ENCODE measurements at regions not wholly inside any gene's neighbourhood (a gene's known extent, or its start where the extent isn't known, plus 50 kb on each side); places are given as distances from the start of the nearest gene placed in this dataset.

DNA sequence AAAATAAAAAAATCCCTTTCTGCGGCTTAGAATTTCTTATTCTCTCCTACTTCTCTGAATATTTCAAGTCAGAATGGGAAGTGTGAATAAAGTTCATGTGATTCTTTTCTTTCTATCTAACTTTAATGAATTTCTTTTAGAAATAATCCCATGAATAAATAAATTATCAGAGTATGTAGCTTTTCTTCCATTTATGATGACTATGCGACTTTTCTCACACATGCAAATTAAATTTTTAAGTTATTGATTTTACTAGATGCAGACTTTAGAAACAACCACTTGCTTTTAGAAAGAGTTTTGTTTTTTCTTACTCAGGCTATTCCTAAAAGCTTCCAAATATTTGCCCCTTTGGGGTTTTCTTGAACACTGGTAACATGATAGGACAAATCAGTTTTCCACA is 477.7 kb upstream of the AGTR1 start:
- no peak overlapping the region for H3K4me3 Mint-ChIP-seq (ENCODE audit: unreplicated experiment)
- H3K4me1 Mint-ChIP-seq (ENCODE audit: low read depth) = peaks cover 8% of the 10 kb centered on the region
- H3K36me3 Mint-ChIP-seq (ENCODE audit: low read depth) = no peaks in the 10 kb centered on the region
- TF ChIP-seq, protein P1, sequence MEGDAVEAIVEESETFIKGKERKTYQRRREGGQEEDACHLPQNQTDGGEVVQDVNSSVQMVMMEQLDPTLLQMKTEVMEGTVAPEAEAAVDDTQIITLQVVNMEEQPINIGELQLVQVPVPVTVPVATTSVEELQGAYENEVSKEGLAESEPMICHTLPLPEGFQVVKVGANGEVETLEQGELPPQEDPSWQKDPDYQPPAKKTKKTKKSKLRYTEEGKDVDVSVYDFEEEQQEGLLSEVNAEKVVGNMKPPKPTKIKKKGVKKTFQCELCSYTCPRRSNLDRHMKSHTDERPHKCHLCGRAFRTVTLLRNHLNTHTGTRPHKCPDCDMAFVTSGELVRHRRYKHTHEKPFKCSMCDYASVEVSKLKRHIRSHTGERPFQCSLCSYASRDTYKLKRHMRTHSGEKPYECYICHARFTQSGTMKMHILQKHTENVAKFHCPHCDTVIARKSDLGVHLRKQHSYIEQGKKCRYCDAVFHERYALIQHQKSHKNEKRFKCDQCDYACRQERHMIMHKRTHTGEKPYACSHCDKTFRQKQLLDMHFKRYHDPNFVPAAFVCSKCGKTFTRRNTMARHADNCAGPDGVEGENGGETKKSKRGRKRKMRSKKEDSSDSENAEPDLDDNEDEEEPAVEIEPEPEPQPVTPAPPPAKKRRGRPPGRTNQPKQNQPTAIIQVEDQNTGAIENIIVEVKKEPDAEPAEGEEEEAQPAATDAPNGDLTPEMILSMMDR (IDR thresholded peaks at IDR 0.05) = no peak
- no peak overlapping the region for H3K27ac Mint-ChIP-seq (ENCODE audit: unreplicated experiment)
- no peaks in the 10 kb centered on the region for H3K27me3 Mint-ChIP-seq (ENCODE audit: low read depth)
- no peaks in the 10 kb centered on the region for H3K9me3 Mint-ChIP-seq (ENCODE audit: low read depth)
- no peak for DNase-seq (ENCODE audit: low spot score)

DNA sequence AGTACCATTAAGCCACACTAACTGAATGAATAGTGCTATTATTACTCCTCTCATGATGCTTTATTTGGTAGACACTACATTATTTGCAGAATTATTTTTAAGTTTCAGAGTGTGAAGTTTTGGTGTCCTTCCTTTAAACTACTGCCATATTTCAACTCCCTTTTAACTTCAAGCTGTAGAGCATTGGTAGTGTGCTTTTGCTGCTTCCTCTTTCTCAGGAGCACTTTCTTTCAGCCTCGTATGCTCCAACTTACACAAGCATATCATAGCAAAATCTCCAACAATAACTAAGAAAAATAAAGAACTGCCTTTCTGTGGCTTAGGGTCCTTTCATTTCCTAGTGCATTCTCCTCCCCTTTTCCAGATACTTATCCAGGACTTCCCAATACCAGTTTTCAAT is 476.4 kb upstream of the AGTR1 start:
- DNase-seq (ENCODE audit: low spot score) = no peak
- Mint-ChIP-seq H3K36me3 (ENCODE audit: low read depth) (no peaks in the 10 kb centered on the region), H3K9me3 (ENCODE audit: low read depth) (no peaks in the 10 kb centered on the region), H3K4me1 (ENCODE audit: low read depth) (peaks cover 8% of the 10 kb centered on the region), H3K4me3 (ENCODE audit: unreplicated experiment) (no peak overlapping the region), H3K27ac (ENCODE audit: unreplicated experiment) (no peak overlapping the region), H3K27me3 (ENCODE audit: low read depth) (no peaks in the 10 kb centered on the region)
- TF ChIP-seq, protein P1 (IDR thresholded peaks at IDR 0.05) = no peak

DNA sequence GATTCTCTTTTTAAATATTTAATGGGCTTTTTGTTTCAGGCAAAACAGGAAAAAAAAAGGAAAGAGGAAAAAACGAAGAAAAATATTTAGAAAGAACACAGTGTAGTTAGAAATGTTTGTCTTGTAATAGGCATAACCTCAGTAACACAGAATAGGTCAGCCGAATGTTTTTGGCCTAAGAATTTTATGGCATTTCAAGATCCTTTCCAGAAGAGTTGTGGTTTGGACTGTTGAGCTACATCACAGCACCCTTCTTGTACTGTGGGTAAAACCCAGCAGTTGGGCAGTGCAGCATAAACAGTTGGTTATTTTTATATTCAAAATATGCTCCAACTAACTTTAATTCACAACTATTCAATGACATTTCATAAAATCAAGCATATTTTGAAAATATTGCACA is 474.4 kb upstream of the AGTR1 start:
- H3K27me3 Mint-ChIP-seq (ENCODE audit: low read depth) = no peaks in the 10 kb centered on the region
- H3K27ac Mint-ChIP-seq (ENCODE audit: unreplicated experiment) = no peak overlapping the region
- no peak overlapping the region for H3K4me3 Mint-ChIP-seq (ENCODE audit: unreplicated experiment)
- H3K9me3 Mint-ChIP-seq (ENCODE audit: low read depth) = no peaks in the 10 kb centered on the region
- no peak for DNase-seq (ENCODE audit: low spot score)
- TF ChIP-seq, protein P1 (IDR thresholded peaks at IDR 0.05) = no peak
- H3K36me3 Mint-ChIP-seq (ENCODE audit: low read depth) = no peaks in the 10 kb centered on the region
- H3K4me1 Mint-ChIP-seq (ENCODE audit: low read depth) = peaks cover 11% of the 10 kb centered on the region

DNA sequence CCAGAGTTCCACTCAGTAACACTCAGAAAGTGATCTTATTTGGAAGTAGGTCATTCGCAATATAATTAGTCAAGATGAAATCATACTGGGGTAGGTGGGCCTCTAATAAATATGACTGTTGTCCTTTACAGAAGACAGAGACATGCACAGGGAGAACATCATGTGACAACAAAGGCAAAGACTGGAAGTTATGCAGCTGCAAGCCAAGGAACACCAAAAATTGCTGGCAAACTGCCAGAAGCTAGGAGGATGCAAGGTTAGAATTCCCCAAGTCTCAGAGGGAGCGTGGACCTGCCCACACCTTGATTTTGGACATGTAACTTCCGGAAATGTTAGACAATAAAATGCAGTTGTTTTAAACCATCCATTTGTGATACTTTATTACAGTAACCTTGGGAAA is 471.5 kb upstream of the AGTR1 start:
- Mint-ChIP-seq H3K36me3 (ENCODE audit: low read depth) (no peaks in the 10 kb centered on the region), H3K4me3 (ENCODE audit: unreplicated experiment) (no peak overlapping the region), H3K27ac (ENCODE audit: unreplicated experiment) (no peak overlapping the region), H3K9me3 (ENCODE audit: low read depth) (no peaks in the 10 kb centered on the region), H3K27me3 (ENCODE audit: low read depth) (no peaks in the 10 kb centered on the region), H3K4me1 (ENCODE audit: low read depth) (peaks cover 16% of the 10 kb centered on the region)
- TF ChIP-seq, protein P1 (IDR thresholded peaks at IDR 0.05) = no peak
- no peak for DNase-seq (ENCODE audit: low spot score)

DNA sequence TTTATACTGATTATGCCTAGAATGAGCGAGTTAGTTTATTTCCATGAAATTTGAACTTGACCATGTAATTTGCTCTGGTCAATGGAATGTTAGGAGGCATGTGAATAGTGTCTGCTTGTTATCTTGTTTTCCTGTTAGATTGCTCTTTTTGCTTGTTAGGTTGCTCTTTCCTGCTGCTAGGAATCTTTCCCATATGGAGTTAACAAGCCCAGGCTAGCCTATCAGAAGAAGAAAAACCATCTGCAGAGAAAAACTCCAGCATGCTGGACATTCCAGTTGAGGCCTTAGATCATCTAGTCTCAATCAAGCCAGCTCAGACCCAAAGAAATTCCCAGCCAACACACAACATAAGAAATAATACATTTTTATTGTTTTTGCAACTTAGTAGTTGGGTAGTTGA is 470.2 kb upstream of the AGTR1 start:
- Mint-ChIP-seq H3K27ac (ENCODE audit: unreplicated experiment) (no peak overlapping the region), H3K36me3 (ENCODE audit: low read depth) (no peaks in the 10 kb centered on the region), H3K4me3 (ENCODE audit: unreplicated experiment) (no peak overlapping the region), H3K9me3 (ENCODE audit: low read depth) (no peaks in the 10 kb centered on the region), H3K27me3 (ENCODE audit: low read depth) (no peaks in the 10 kb centered on the region), H3K4me1 (ENCODE audit: low read depth) (peaks cover 16% of the 10 kb centered on the region)
- DNase-seq (ENCODE audit: low spot score) = no peak
- TF ChIP-seq, protein P1 (IDR thresholded peaks at IDR 0.05) = no peak

Data from chondrocyte (in vitro differentiated cells).